HCT116 (cell line): ENCODE measurements at regions not wholly inside any gene's neighbourhood (a gene's known extent, or its start where the extent isn't known, plus 50 kb on each side); places are given as distances from the start of the nearest gene placed in this dataset.

Source experiments
- ATAC-seq: fragments of 200-7000 bp; cut with Tn5 transposase; 2 replicates; pipeline ENCODE4 v1.9.1; 2020; ENCODE audit warnings: mild to moderate bottlenecking, moderate library complexity
- BruUV-seq: library from RNA; stranded (reverse); fragments of 400-500 nt; replicated peaks from 2 replicates; lab custom pipeline; 2021; lab: Mats Ljungman, UMichigan
- CTCF ChIA-PET: fragments of 300-600 bp; sonication (Branson Sonifier 250); formaldehyde crosslinking; loops from one replicate; lab custom pipeline; 2021; ENCODE audit warnings: antibody characterized with exemption; lab: Charles Lee
- POLR2A ChIA-PET: fragments of 300-600, 350-600 bp; sonication (Branson Sonifier 250); formaldehyde crosslinking; loops from one replicate; lab custom pipeline; 2021; ENCODE audit warnings: antibody characterized with exemption; lab: Charles Lee
- RAD21 ChIA-PET, 2 experiments: fragments of 300-600 bp; sonication (Branson Sonifier 250); formaldehyde crosslinking; loops; one replicate each; lab custom pipeline; 2023; ENCODE audit warnings: low total read pairs in 2 of 2; ENCODE audit not compliant: uncharacterized antibody in 2 of 2, unreplicated experiment in 2 of 2, low non-redundant PET in 1 of 2; lab: Charles Lee
- DNase-seq: peaks from one replicate; pipeline ENCODE4 v3.0.0-alpha.2; 2010; ENCODE audit warnings: low read depth, low spot score
- H2AFZ ChIP-seq: fragments of 200-600 bp; shearing (Covaris generic), sonication (generic); 2 replicates; pipeline ENCODE4 v1.6.1; 2017; ENCODE audit warnings: low read depth, mixed run types, mixed read lengths, antibody characterized with exemption, low read length; ENCODE audit not compliant: poor library complexity, severe bottlenecking
- H3K27ac ChIP-seq: 2 replicates; pipeline ENCODE4 v1.5.1; 2012; ENCODE audit warnings: low read depth, low read length
- H3K27me3 ChIP-seq: fragments of 200-600 bp; sonication (generic); 2 replicates; pipeline ENCODE4 v1.6.1; 2016; ENCODE audit warnings: mixed run types, low read length, mixed read lengths; ENCODE audit not compliant: insufficient read depth
- H3K36me3 ChIP-seq, 2 experiments: fragments of 200-500 bp in 1 of 2; fragments of 200-600 bp in 1 of 2; sonication (Bioruptor generic) in 1 of 2; sonication (generic) in 1 of 2; 2 replicates each; pipeline versions ENCODE4 v1.5.1 to v1.6.1; 2014 to 2016; ENCODE audit warnings: low read length in 2 of 2, inconsistent platforms in 1 of 2, mixed read lengths in 1 of 2, mixed run types in 1 of 2; ENCODE audit not compliant: insufficient read depth in 2 of 2, control insufficient read depth in 1 of 2
- H3K4me1 ChIP-seq, 2 experiments: fragments of 200-600 bp in 1 of 2; sonication (generic) in 1 of 2; 2 replicates each; pipeline versions ENCODE4 v1.5.1 to v1.6.1; 2012 to 2017; ENCODE audit warnings: low read length in 2 of 2, inconsistent platforms in 1 of 2, mild to moderate bottlenecking in 1 of 2, mixed read lengths in 1 of 2, mixed run types in 1 of 2, moderate library complexity in 1 of 2; ENCODE audit not compliant: insufficient read depth in 2 of 2, control insufficient read depth in 1 of 2
- H3K4me2 ChIP-seq: fragments of 200-600 bp; sonication (generic); 2 replicates; pipeline ENCODE4 v1.6.1; 2017; ENCODE audit warnings: mixed run types, low read length, mixed read lengths
- H3K4me3 ChIP-seq, 2 experiments: fragments of 200-600 bp in 1 of 2; sonication (generic) in 1 of 2; replicated peaks in 1 of 2; 2 replicates each; pipeline ENCODE4 v1.5.1; 2011 to 2016; ENCODE audit warnings: low read length in 2 of 2, control low read depth in 1 of 2, low read depth in 1 of 2, mild to moderate bottlenecking in 1 of 2, mixed read lengths in 1 of 2, mixed run types in 1 of 2
- H3K79me2 ChIP-seq: fragments of 200-600 bp; sonication (generic); 2 replicates; pipeline ENCODE4 v1.6.1; 2017; ENCODE audit warnings: mild to moderate bottlenecking, mixed run types, low read length, moderate library complexity, mixed read lengths; ENCODE audit not compliant: insufficient read depth
- H3K9ac ChIP-seq: fragments of 200-600 bp; sonication (generic); 2 replicates; pipeline ENCODE4 v1.6.1; 2016; ENCODE audit warnings: low read length, mixed read lengths
- H3K9me2 ChIP-seq: fragments of 200-600 bp; sonication (generic), shearing (Covaris generic); 2 replicates; pipeline ENCODE4 v1.6.1; 2017; ENCODE audit warnings: mixed run types, mild to moderate bottlenecking, moderate library complexity; ENCODE audit not compliant: insufficient read depth
- H3K9me3 ChIP-seq, 2 experiments: fragments of 200-500 bp in 1 of 2; fragments of 200-600 bp in 1 of 2; sonication (Bioruptor generic) in 1 of 2; sonication (generic) in 1 of 2; 2 replicates each; pipeline ENCODE4 v1.6.1; 2014 to 2017; ENCODE audit warnings: low read length in 2 of 2, mixed read lengths in 2 of 2, inconsistent platforms in 1 of 2, low read depth in 1 of 2, mild to moderate bottlenecking in 1 of 2, mixed run types in 1 of 2, moderate library complexity in 1 of 2; ENCODE audit not compliant: control insufficient read depth in 1 of 2, insufficient read depth in 1 of 2
- H4K20me1 ChIP-seq: fragments of 200-600 bp; sonication (generic), shearing (Covaris generic); 2 replicates; pipeline ENCODE4 v1.6.1; 2017; ENCODE audit warnings: mixed run types, mild to moderate bottlenecking, moderate library complexity; ENCODE audit not compliant: insufficient read depth
- CBX3 ChIP-seq: IDR thresholded peaks from 2 replicates; pipeline ENCODE4 v1.6.1; 2012; ENCODE audit warnings: low read depth
- CEBPB ChIP-seq: IDR thresholded peaks from 2 replicates; pipeline ENCODE4 v1.6.1; 2012; ENCODE audit warnings: low read depth
- CTCF ChIP-seq, 3 experiments: fragments of 200-600 bp in 1 of 3; sonication (generic) in 1 of 3; IDR thresholded peaks in 2 of 3; conservative IDR thresholded peaks in 1 of 3; 2 replicates each; pipeline ENCODE4 v1.5.1; 2012 to 2017; ENCODE audit warnings: low read depth in 2 of 3, low read length in 2 of 3, antibody characterized with exemption in 1 of 3, borderline replicate concordance in 1 of 3, control low read depth in 1 of 3, mild to moderate bottlenecking in 1 of 3, mixed read lengths in 1 of 3, mixed run types in 1 of 3, moderate library complexity in 1 of 3; ENCODE audit not compliant: insufficient read depth in 1 of 3
- ELF1 ChIP-seq: IDR thresholded peaks from 2 replicates; pipeline ENCODE4 v1.6.1; 2012; ENCODE audit warnings: low read depth, borderline replicate concordance
- POLR2A ChIP-seq: IDR thresholded peaks from 2 replicates; pipeline ENCODE4 v1.7.0; 2011; ENCODE audit warnings: borderline replicate concordance; ENCODE audit not compliant: insufficient read depth, insufficient read length; ENCODE audit errors: extremely low read depth
- POLR2AphosphoS5 ChIP-seq: IDR thresholded peaks from 2 replicates; pipeline ENCODE4 v1.6.1; 2011; ENCODE audit warnings: mild to moderate bottlenecking, low read depth, low read length, moderate library complexity
- SRF ChIP-seq: IDR thresholded peaks from 2 replicates; pipeline ENCODE4 v1.6.1; 2012; ENCODE audit warnings: low read depth
- TCF7L2 ChIP-seq: IDR thresholded peaks from 2 replicates; pipeline ENCODE4 v1.7.0; 2011; ENCODE audit warnings: borderline replicate concordance, inconsistent platforms; ENCODE audit not compliant: insufficient read depth, insufficient read length; ENCODE audit errors: extremely low read depth
- YY1 ChIP-seq: IDR thresholded peaks from 2 replicates; pipeline ENCODE4 v1.6.1; 2011; ENCODE audit warnings: low read length, low read depth, moderate library complexity, mild to moderate bottlenecking; ENCODE audit not compliant: insufficient replicate concordance; ENCODE audit errors: extremely low read depth
- ZBTB33 ChIP-seq: IDR thresholded peaks from 2 replicates; pipeline ENCODE4 v1.6.1; 2011; ENCODE audit warnings: mild to moderate bottlenecking, low read length, moderate library complexity; ENCODE audit not compliant: insufficient replicate concordance; ENCODE audit errors: extremely low read depth
- intact Hi-C: fragments of 100-400 bp; cut with micrococcal nuclease; formaldehyde crosslinking; loops from 2 replicates; pipeline ENCODE4 v1.10.0; 2022
- TF ChIP-seq, protein P1 (sequence below): IDR thresholded peaks from 2 replicates; pipeline ENCODE4 v1.6.1; 2012; ENCODE audit warnings: low read depth

DNA sequence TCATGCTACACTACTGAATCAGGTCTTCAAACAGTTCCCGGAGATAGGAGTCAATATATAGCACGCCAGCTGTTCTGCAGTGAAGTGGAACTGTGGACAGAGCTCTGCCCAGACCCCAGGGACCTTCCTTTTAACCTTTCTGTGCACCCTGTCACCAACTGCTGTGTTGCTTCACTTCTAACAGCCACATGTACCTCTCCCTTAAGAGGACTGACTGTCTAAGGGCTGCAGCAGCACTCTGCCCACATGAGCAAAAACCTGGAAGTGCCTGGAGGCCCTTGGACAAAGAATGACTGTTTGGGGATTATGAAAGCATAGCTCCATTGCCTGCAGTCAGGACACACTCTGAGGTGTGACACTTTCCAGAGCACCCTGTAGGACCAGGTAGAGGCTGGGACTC is 88.3 kb upstream of the CTNNB1 start:
- RAD21 ChIA-PET, result interaction anchor here in 1 of 2 experiments (0.6 kb wide), 1 partner anchor 220 kb away, joined by 3 read pairs; no protein-coding TSS in a partner anchor
- H3K27me3 ChIP-seq, result peaks cover 6% of the 10 kb centered on the region; the same call in 1 of the 2 replicates
- H3K27ac ChIP-seq, result no peak overlapping the region
- TF ChIP-seq ZBTB33 (no peak), POLR2A (no peak), YY1 (no peak), CTCF (IDR thresholded peaks at IDR 0.05 in 2 of 3, conservative IDR thresholded peaks at IDR 0.05 in 1 of 3; ENCODE audit: borderline replicate concordance in 1 of 3, insufficient read depth in 1 of 3, low read depth in 2 of 3, low read length in 2 of 3) (no peak), CBX3 (no peak), CEBPB (no peak), POLR2AphosphoS5 (no peak), TCF7L2 (no peak), SRF (no peak), ELF1 (no peak)
- TF ChIP-seq, protein P1, sequence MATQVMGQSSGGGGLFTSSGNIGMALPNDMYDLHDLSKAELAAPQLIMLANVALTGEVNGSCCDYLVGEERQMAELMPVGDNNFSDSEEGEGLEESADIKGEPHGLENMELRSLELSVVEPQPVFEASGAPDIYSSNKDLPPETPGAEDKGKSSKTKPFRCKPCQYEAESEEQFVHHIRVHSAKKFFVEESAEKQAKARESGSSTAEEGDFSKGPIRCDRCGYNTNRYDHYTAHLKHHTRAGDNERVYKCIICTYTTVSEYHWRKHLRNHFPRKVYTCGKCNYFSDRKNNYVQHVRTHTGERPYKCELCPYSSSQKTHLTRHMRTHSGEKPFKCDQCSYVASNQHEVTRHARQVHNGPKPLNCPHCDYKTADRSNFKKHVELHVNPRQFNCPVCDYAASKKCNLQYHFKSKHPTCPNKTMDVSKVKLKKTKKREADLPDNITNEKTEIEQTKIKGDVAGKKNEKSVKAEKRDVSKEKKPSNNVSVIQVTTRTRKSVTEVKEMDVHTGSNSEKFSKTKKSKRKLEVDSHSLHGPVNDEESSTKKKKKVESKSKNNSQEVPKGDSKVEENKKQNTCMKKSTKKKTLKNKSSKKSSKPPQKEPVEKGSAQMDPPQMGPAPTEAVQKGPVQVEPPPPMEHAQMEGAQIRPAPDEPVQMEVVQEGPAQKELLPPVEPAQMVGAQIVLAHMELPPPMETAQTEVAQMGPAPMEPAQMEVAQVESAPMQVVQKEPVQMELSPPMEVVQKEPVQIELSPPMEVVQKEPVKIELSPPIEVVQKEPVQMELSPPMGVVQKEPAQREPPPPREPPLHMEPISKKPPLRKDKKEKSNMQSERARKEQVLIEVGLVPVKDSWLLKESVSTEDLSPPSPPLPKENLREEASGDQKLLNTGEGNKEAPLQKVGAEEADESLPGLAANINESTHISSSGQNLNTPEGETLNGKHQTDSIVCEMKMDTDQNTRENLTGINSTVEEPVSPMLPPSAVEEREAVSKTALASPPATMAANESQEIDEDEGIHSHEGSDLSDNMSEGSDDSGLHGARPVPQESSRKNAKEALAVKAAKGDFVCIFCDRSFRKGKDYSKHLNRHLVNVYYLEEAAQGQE, result no peak
- H3K4me2 ChIP-seq, result no peak overlapping the region
- no peak for DNase-seq
- CTCF ChIA-PET, result no interaction called here
- POLR2A ChIA-PET, result no interaction called here
- H3K9me2 ChIP-seq, result no peaks in the 10 kb centered on the region
- H3K9me3 ChIP-seq, result no peaks in the 10 kb centered on the region
- no peak overlapping the region for H2AFZ ChIP-seq
- no peak for ATAC-seq
- no peaks in the 10 kb centered on the region for H3K79me2 ChIP-seq
- no TSS peak for BruUV-seq
- H3K9ac ChIP-seq, result no peak overlapping the region
- H3K4me3 ChIP-seq, result no peak overlapping the region
- no peaks in the 10 kb centered on the region for H4K20me1 ChIP-seq
- H3K36me3 ChIP-seq, result no peaks in the 10 kb centered on the region
- intact Hi-C loops, result no loop called here
- no peaks in the 10 kb centered on the region for H3K4me1 ChIP-seq
